ENCODE measurements at regions not wholly inside any gene's neighbourhood (a gene's known extent, or its start where the extent isn't known, plus 50 kb on each side); places are given as distances from the start of the nearest gene placed in this dataset.
A peak's percentile ranks its signal among the peaks of the same experiment; 100 is the strongest.

GRCh38 chr1:113242481-113242880 is 147.8 kb upstream of the MAGI3 start:
- Histone ChIP-seq H3K4ac (ENCODE audit: low read depth in 1 of 2, low read length in 2 of 2) (no peak overlapping the region), H2BK5ac (ENCODE audit: low read depth, low read length, poor library complexity, severe bottlenecking) (no peak overlapping the region), H3K18ac (ENCODE audit: low read depth in 1 of 2, low read length in 2 of 2) (no peak overlapping the region), H3K79me1 (replicated peaks; ENCODE audit: low read length, poor library complexity, severe bottlenecking) (no peaks in the 10 kb centered on the region), H4K91ac (ENCODE audit: low read length) (no peak overlapping the region), H4K8ac (ENCODE audit: low read length) (no peak overlapping the region), H2BK15ac (ENCODE audit: low read depth, poor library complexity, severe bottlenecking) (no peak overlapping the region), H3K27ac (ENCODE audit: low read length, poor library complexity, severe bottlenecking) (no peak overlapping the region), H3K9me3 (ENCODE audit: control insufficient read depth, low read length) (no peaks in the 10 kb centered on the region), H3K23ac (ENCODE audit: low read length in 2 of 2) (no peak overlapping the region), H2AFZ (ENCODE audit: low read depth, low read length) (no peak overlapping the region), H3K27me3 (ENCODE audit: control insufficient read depth in 1 of 2, insufficient read depth in 1 of 2, low read length in 2 of 2) (peaks cover 0 to 17% of the 10 kb centered on the region in 2 experiments), H2AK5ac (ENCODE audit: low read length, severe bottlenecking) (no peak overlapping the region), H3K9ac (ENCODE audit: low read length) (no peak overlapping the region), H3K36me3 (ENCODE audit: control insufficient read depth in 1 of 2, insufficient read depth in 2 of 2, low read depth in 1 of 2, low read length in 2 of 2) (no peaks in the 10 kb centered on the region), H3K4me3 (ENCODE audit: insufficient read depth in 1 of 2, low read depth in 1 of 2, low read length in 2 of 2) (no peak overlapping the region), H3K4me1 (ENCODE audit: control insufficient read depth, insufficient read depth, low read depth, low read length) (no peaks in the 10 kb centered on the region), H2BK120ac (ENCODE audit: low read depth, low read length) (no peak overlapping the region), H3K4me2 (ENCODE audit: low read length, poor library complexity, severe bottlenecking) (no peak overlapping the region), H3K14ac (ENCODE audit: low read length in 2 of 2) (no peak overlapping the region), H2BK12ac (ENCODE audit: low read length in 2 of 2) (no peak overlapping the region)
- WGBS, result 87% methylated on average over 5 of the region's 5 CpGs
- no peak for DNase-seq

GRCh38 chr1:113243529-113243928 is 146.8 kb upstream of the MAGI3 start:
- H2AFZ ChIP-seq (ENCODE audit: low read depth, low read length), result no peak overlapping the region
- no peak overlapping the region for H4K91ac ChIP-seq (ENCODE audit: low read length)
- H3K27me3 ChIP-seq (ENCODE audit: control insufficient read depth in 1 of 2, insufficient read depth in 1 of 2, low read length in 2 of 2), result peaks cover 2 to 17% of the 10 kb centered on the region in 2 experiments
- no peaks in the 10 kb centered on the region for H3K9me3 ChIP-seq (ENCODE audit: control insufficient read depth, low read length)
- H3K4me2 ChIP-seq (ENCODE audit: low read length, poor library complexity, severe bottlenecking), result no peak overlapping the region
- no peak overlapping the region for H3K4me3 ChIP-seq (ENCODE audit: insufficient read depth in 1 of 2, low read depth in 1 of 2, low read length in 2 of 2)
- WGBS, result no CpG with 5 or more reads among the region's 2 CpGs
- H2BK12ac ChIP-seq (ENCODE audit: low read length in 2 of 2), result no peak overlapping the region
- H2BK120ac ChIP-seq (ENCODE audit: low read depth, low read length), result no peak overlapping the region
- H3K23ac ChIP-seq (ENCODE audit: low read length in 2 of 2), result no peak overlapping the region
- H3K4me1 ChIP-seq (ENCODE audit: control insufficient read depth, insufficient read depth, low read depth, low read length), result no peaks in the 10 kb centered on the region
- H3K36me3 ChIP-seq (ENCODE audit: control insufficient read depth in 1 of 2, insufficient read depth in 2 of 2, low read depth in 1 of 2, low read length in 2 of 2), result no peaks in the 10 kb centered on the region
- H4K8ac ChIP-seq (ENCODE audit: low read length), result no peak overlapping the region
- no peak overlapping the region for H2BK15ac ChIP-seq (ENCODE audit: low read depth, poor library complexity, severe bottlenecking)
- H3K18ac ChIP-seq (ENCODE audit: low read depth in 1 of 2, low read length in 2 of 2), result no peak overlapping the region
- H3K4ac ChIP-seq (ENCODE audit: low read depth in 1 of 2, low read length in 2 of 2), result no peak overlapping the region
- no peak overlapping the region for H3K9ac ChIP-seq (ENCODE audit: low read length)
- H2BK5ac ChIP-seq (ENCODE audit: low read depth, low read length, poor library complexity, severe bottlenecking), result no peak overlapping the region
- no peak overlapping the region for H3K14ac ChIP-seq (ENCODE audit: low read length in 2 of 2)
- no peaks in the 10 kb centered on the region for H3K79me1 ChIP-seq (replicated peaks; ENCODE audit: low read length, poor library complexity, severe bottlenecking)
- H2AK5ac ChIP-seq (ENCODE audit: low read length, severe bottlenecking), result no peak overlapping the region
- DNase-seq, result no peak
- no peak overlapping the region for H3K27ac ChIP-seq (ENCODE audit: low read length, poor library complexity, severe bottlenecking)

- DNase-seq, result no peak
- Histone ChIP-seq H2BK12ac (ENCODE audit: low read length in 2 of 2) (no peak overlapping the region), H3K4me1 (ENCODE audit: control insufficient read depth, insufficient read depth, low read depth, low read length) (no peaks in the 10 kb centered on the region), H3K27me3 (ENCODE audit: control insufficient read depth in 1 of 2, insufficient read depth in 1 of 2, low read length in 2 of 2) (peaks cover 2 to 17% of the 10 kb centered on the region in 2 experiments), H3K27ac (ENCODE audit: low read length, poor library complexity, severe bottlenecking) (no peak overlapping the region), H3K18ac (ENCODE audit: low read depth in 1 of 2, low read length in 2 of 2) (no peak overlapping the region), H3K14ac (ENCODE audit: low read length in 2 of 2) (no peak overlapping the region), H2BK120ac (ENCODE audit: low read depth, low read length) (no peak overlapping the region), H2AFZ (ENCODE audit: low read depth, low read length) (no peak overlapping the region), H3K9ac (ENCODE audit: low read length) (no peak overlapping the region), H3K79me1 (replicated peaks; ENCODE audit: low read length, poor library complexity, severe bottlenecking) (no peaks in the 10 kb centered on the region), H2AK5ac (ENCODE audit: low read length, severe bottlenecking) (no peak overlapping the region), H2BK15ac (ENCODE audit: low read depth, poor library complexity, severe bottlenecking) (no peak overlapping the region), H3K4me3 (ENCODE audit: insufficient read depth in 1 of 2, low read depth in 1 of 2, low read length in 2 of 2) (no peak overlapping the region), H3K36me3 (ENCODE audit: control insufficient read depth in 1 of 2, insufficient read depth in 2 of 2, low read depth in 1 of 2, low read length in 2 of 2) (no peaks in the 10 kb centered on the region), H4K91ac (ENCODE audit: low read length) (no peak overlapping the region), H2BK5ac (ENCODE audit: low read depth, low read length, poor library complexity, severe bottlenecking) (no peak overlapping the region), H3K4ac (ENCODE audit: low read depth in 1 of 2, low read length in 2 of 2) (no peak overlapping the region), H3K9me3 (ENCODE audit: control insufficient read depth, low read length) (no peaks in the 10 kb centered on the region), H3K4me2 (ENCODE audit: low read length, poor library complexity, severe bottlenecking) (no peak overlapping the region), H4K8ac (ENCODE audit: low read length) (no peak overlapping the region), H3K23ac (ENCODE audit: low read length in 2 of 2) (no peak overlapping the region)
- WGBS, result 70% methylated on average over 2 of the region's 4 CpGs
These were observed 146.0 kb upstream of the MAGI3 start for GRCh38 chr1:113244112-113244820.

GRCh38 chr1:113245252-113245651 is 145.1 kb upstream of the MAGI3 start:
- Histone ChIP-seq H3K9me3 (ENCODE audit: control insufficient read depth, low read length) (no peaks in the 10 kb centered on the region), H3K36me3 (ENCODE audit: control insufficient read depth in 1 of 2, insufficient read depth in 2 of 2, low read depth in 1 of 2, low read length in 2 of 2) (no peaks in the 10 kb centered on the region), H4K91ac (ENCODE audit: low read length) (no peak overlapping the region), H2BK15ac (ENCODE audit: low read depth, poor library complexity, severe bottlenecking) (no peak overlapping the region), H3K23ac (ENCODE audit: low read length in 2 of 2) (no peak overlapping the region), H3K18ac (ENCODE audit: low read depth in 1 of 2, low read length in 2 of 2) (no peak overlapping the region), H2AK5ac (ENCODE audit: low read length, severe bottlenecking) (no peak overlapping the region), H3K4me3 (ENCODE audit: insufficient read depth in 1 of 2, low read depth in 1 of 2, low read length in 2 of 2) (no peak overlapping the region), H3K27me3 (ENCODE audit: control insufficient read depth in 1 of 2, insufficient read depth in 1 of 2, low read length in 2 of 2) (peaks cover 6 to 20% of the 10 kb centered on the region in 2 experiments), H3K79me1 (replicated peaks; ENCODE audit: low read length, poor library complexity, severe bottlenecking) (no peaks in the 10 kb centered on the region), H3K4me2 (ENCODE audit: low read length, poor library complexity, severe bottlenecking) (no peak overlapping the region), H3K9ac (ENCODE audit: low read length) (no peak overlapping the region), H2BK5ac (ENCODE audit: low read depth, low read length, poor library complexity, severe bottlenecking) (no peak overlapping the region), H3K4me1 (ENCODE audit: control insufficient read depth, insufficient read depth, low read depth, low read length) (no peaks in the 10 kb centered on the region), H4K8ac (ENCODE audit: low read length) (no peak overlapping the region), H3K27ac (ENCODE audit: low read length, poor library complexity, severe bottlenecking) (no peak overlapping the region), H2BK120ac (ENCODE audit: low read depth, low read length) (no peak overlapping the region), H2BK12ac (ENCODE audit: low read length in 2 of 2) (no peak overlapping the region), H3K4ac (ENCODE audit: low read depth in 1 of 2, low read length in 2 of 2) (no peak overlapping the region), H3K14ac (ENCODE audit: low read length in 2 of 2) (peak overlapping the region in 1 of 2 experiments; percentile 62), H2AFZ (ENCODE audit: low read depth, low read length) (no peak overlapping the region)
- no peak for DNase-seq
- WGBS, result 91% methylated on average over 3 of the region's 3 CpGs

Data from mesenchymal stem cell (in vitro differentiated cells and primary cell).